GM18520 (cell line): ENCODE measurements at regions not wholly inside any gene's neighbourhood (a gene's known extent, or its start where the extent isn't known, plus 50 kb on each side); places are given as distances from the start of the nearest gene placed in this dataset.

Experiments
- ATAC-seq: cut with Tn5 transposase; IDR thresholded peaks from one replicate; pipeline ENCODE4 v1.9.1; 2021; ENCODE audit not compliant: unreplicated experiment

DNA sequence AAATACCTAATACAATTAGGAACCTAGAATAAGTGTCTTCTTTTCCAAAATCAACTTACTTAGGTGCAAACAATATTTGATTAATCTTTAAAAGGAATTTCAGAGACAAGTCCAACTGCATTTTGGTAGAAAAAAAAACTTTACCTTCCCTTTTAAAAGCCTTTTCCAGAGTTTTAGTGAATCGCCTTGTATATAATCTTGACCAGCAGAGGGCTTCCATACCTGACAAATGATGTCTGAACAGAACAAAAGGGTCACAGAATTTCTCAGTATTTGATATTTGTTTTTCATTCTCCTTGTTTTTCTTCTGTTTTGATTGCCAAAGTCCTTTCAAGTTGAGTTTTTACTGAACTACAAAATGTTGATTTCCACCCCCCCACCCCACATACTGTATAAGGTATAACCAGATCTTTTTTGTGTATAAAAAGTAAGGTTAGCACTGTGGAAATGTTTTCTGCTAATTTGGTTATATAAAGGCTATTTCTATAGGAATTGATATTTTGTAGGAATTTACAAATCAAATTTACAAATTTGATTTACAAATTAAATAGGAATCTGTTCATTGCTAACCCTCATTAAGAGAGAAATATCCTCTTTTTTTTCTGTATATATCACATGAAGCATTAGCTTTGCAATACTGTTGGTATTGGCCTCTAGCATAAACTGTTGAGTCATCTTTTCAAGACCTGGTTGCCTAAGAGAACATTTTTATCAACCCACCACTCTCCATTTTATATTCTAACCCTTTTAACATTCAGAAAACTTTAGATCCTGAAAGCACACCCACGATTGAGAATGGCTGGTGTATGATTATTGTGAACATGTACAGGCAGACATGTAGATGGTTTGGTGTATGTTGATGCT, 464.1 kb upstream of the RARB start:
- ATAC-seq, result no peak

DNA sequence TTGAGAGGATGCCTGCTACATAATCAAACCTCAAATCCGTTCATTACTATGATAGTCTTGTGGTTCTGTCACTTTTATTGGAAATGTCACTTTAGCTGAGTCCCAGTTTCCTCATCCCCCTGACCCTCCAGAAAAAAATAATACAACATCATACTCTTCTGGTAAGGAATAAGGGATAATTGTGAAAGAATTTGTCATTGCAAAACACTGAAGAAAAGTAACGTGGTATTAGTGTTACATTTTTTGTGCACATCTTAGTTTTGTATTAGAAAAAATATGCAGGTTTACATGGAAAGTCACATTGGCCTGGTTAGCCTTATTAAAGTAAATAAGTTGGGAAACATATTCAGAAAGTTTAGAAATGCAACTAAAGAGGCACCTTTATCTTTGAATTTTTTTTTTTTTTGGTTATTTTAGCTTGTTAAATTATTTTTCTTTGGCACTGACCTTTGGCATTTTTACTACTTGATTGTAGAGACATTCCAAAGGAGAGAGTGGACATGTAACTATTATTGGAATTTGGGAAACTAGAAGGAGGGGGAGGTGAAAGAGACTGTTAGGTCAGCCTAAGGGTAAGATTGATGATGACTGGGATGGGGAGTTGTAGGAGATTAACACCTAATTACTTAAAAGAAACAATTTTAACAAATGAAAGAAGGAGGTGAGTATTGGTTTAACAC, 462.2 kb upstream of the RARB start:
- ATAC-seq, result no peak

DNA sequence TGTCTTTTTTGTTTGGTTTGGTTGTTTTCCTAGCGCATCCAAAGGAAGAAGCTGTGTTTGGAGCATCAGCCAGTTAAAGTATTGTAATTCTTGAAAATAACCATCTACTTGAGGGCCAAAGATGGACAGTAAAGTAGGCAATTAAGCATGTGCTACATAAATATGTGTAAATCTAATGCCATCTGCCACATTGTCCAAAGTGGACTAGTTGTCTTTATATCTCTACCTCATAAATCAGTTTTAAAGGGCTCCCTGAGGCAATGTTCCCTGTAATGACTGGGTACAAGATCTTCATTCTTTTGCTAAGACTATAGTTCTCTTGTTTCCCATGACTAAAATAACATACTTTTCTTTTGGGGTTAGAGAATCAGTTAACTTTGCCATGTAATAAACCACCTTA, 460.0 kb upstream of the RARB start:
- ATAC-seq, result no peak

DNA sequence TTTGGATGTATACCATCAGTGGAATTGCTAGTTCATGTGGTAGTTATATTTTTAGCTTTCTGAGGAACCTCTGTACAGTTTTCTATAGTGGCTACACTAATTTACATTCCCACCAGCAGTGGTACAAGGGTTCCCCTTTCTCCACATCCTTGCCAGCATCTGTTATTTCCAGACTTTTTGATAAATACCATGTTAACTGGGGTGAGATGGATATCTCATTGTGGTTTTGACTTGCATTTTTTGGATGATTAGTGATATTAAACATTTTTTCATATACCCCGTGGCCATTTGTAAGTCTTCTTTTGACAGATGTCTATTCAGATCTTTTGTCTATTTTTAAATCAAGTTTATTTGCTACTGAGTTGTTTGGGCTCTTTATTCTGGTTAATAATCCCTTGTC, 455.6 kb upstream of the RARB start:
- ATAC-seq, result no peak

DNA sequence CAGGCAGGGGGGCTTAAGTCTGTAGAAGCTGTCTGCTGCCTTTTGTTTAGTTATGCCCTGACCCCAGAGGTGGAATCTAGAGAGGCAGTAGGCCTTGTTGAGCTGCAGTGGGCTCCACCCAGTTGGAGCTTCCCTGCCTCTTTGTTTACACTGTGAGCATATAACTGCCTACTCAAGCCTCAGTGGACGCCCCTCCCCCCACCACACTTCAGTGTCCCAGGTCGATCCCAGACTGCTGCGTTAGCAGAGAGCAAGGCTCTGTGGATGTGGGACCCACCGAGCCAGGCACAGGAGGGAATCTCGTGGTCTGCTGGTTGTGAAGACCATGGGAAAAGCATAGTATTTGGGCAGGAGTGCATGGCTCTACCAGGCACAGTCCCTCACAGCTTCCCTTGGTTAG, 446.8 kb upstream of the RARB start:
- no peak for ATAC-seq

DNA sequence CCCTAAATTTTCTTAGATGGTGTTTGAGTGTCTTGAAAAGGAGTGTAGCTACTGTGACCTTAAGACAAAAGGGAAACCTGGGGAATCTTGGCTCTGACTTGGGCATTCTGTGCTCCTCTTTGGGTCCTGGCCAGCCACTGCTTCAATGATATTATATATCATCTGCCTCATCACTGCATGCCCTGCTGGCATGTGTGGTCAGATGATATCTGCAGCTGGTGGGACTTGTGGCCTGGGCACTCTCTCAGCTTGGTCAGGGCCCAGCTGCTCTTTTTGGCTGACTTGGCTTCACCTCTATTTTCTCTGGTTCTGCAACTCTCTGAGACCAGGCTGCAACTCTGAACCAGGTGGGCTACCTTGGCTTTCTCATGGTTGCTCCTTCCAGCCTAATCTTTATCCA, 446.1 kb upstream of the RARB start:
- ATAC-seq, result no peak

DNA sequence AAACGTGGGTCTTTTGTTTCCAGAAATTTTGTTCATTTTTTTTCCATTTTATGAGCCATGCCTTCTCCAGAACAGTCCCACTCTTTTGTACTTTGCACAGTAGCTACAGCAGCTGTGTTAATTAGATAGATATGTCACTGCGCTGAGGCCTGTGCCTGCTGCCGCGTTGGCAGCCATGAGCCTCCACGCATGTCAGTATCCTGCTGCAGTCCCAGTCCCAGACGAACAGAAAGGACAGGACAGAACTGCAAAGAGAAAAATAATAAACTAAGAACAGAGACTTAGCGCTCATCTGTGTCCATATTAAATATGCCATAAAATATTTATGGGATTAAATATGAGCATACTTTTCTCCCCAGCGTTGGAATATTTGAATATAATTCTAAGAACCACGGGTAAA, 442.4 kb upstream of the RARB start:
- ATAC-seq, result no peak

DNA sequence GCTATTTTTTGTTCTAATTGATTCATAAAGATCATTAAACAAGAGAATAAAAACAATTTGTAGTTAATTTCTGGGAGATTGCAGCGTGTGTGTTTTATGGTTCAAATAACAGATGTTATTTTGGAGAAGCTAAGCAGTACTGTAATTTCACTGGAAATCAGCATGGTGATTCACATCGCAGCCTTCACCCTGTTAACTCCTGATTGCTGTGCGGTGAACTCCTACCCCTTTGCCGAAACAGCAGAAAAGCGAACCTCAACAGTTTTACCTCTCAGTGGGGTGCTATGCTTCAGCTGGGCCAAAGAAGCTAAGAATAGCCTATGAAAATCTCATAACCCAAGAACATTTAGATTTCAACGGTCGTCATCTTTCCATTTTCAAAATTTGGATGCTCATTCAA, 441.5 kb upstream of the RARB start:
- ATAC-seq, result no peak

DNA sequence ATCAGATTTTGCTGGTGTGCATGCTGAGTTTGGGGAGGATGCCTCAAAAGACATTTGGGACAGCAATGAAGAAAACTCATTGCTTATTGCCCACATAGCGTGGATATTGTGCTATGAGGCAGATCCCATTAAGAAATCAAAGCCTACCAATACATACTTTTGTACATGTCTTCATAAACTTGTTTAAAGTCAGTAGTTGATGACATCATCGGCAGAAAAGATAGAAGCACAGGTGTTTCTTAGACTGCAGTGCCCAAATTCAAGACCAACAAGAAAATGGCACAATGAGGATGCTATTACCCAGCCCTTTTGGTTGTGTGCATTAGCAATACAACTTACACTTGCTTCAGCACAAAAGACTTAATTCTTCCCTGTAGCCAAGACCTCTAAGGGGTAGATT, 428.7 kb upstream of the RARB start:
- ATAC-seq, result no peak

DNA sequence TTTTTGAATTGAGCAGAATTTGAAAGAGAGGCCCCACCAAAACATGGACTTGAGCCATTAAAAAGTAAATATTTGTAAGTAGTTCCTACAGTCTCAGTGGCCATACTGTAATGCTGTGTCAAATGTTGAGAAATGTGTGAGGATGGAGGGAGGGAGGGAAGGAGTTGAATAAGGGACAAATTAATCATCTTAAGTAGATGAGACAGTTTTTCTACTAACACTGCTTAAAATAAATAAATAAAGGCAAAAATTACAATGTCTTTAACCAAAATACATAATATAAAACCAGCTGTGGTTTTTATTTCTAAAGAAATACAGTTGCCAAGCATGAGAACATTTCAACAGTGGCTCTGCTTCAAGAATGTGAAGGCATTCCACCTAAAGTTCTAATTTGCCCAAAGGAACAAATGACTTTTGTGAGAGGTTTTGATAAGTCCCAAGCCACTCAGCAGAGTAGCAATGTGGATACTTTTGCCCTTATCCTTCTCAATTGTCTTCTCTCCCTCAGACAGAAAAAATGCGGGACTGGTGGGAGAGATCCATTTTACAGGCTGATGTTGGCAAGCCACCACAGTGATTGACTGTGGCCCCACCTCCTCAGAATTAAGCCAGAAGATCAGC, 427.0 kb upstream of the RARB start:
- no peak for ATAC-seq

DNA sequence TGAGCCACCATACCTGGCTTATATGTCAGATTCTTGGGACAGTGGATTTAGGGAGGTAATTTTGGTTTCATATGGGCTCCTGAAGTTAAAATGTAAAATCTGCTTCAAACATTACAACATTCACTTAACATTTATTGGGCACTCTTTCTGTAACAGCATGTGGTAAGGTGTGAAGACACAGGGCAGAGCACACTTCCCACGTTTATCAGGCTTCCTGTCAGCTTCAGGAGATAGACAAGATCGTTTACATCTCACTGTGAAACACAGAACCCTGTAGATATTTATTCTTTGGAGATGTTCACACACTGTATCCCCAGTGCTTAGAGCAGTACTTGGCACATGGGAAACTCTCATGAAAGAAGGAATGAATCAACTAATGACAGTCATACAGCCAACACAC, 426.0 kb upstream of the RARB start:
- ATAC-seq, result no peak

DNA sequence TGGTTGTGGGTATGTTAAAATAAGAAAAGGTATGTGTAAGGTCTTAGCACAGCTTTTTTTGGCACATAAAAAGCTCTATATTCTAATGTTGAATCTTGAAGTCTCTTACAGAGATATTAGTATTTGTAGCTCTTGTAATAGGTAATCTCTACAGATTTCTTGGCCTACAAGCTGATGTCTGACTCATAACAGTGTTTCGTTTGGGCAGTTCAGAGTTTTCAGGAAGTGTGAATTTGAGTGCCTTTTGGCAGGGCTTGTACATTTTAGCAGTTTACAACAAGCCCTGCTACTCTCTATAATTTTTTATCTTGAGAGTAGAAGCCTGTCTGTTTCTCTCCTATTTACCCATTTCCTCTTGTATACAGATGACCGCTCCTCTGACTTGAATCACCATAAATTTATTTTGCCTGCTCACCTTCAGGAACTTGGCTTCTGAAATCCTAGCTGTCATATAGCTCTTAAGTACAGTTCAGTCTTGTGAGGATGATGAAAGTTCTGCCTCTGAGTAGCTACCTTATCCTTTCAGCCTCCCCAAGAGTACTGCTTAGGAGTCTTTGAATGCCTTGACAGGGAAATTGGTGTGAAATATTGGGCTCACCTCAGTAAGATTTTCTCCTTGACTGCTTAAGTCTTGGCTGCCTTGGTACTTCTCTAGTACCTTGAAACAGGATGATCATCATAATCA, 419.9 kb upstream of the RARB start:
- peak; percentile 95 for ATAC-seq

DNA sequence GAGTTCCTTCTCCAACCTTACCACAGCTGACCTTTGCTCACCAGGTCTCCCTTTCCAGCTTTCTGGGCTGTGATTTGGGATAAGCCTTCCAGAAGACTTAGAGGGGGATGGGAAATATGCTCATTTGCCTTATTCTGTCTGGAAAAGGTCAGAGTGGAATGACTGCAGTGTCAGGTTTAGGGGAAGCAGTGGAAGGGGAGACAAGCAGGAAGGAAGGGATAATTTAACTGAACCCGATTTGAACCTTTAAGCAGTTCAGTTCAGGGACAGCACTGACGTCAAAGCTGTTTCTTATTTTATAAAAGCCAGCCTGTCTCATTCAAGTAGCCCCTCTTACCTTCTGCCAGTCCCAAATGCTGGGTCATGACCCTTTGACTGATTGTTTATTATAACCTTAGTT, 418.4 kb upstream of the RARB start:
- no peak for ATAC-seq

DNA sequence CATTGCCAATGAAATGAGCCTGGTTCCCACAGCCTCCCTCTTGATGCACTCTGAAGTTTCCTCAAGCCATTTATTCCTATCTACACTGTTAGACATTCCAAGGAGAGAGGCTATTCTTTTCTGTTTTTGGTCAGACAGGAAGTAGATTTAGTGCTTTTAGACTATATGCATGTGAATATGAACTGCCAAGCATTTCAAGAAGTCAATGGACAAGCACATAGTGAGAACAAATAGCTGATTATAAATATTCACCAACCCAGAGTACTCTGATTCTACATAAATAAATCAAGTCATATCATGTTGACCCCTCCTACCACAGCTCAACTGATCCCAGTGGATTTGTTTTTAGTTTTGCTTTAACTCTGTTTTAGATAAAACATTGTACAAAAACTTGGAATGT, 412.5 kb upstream of the RARB start:
- ATAC-seq, result no peak

DNA sequence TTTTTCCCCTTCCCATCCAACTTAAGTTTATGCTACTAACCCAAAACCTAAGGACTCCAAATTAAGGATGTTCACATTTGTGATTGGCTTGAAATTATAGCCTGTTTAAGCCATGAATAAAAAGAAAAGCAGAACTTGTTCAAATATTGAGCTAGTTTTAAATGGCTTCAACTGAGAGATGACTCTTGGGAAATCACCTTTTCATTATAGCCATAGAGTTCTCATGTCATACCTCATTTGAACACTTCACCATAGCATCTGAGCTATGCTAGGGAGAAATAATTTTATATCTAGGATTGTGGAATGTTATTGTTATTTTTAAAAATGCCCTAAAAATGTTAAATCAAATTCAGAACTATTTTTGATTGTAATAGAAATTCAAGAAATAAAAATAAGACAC, 409.2 kb upstream of the RARB start:
- ATAC-seq, result no peak

DNA sequence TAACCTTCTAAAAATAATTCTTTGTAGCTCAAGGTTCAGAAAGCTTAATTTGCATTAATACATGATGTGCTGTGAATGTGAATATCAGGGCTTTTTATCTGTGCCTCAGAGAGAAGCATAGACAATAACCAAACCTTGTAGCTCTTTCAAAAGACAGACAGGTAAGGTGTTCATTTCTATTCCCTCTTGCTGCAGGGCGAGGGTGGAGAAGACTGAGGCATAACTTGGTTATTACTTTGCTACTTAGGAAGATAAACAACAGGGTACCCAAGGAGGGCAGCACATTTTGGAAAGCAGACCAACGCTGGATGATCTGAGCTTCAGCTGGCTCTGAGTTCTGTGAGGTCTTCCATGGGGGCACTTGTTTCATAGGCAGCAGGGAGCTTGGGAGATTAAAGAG, 408.6 kb upstream of the RARB start:
- ATAC-seq, result no peak

DNA sequence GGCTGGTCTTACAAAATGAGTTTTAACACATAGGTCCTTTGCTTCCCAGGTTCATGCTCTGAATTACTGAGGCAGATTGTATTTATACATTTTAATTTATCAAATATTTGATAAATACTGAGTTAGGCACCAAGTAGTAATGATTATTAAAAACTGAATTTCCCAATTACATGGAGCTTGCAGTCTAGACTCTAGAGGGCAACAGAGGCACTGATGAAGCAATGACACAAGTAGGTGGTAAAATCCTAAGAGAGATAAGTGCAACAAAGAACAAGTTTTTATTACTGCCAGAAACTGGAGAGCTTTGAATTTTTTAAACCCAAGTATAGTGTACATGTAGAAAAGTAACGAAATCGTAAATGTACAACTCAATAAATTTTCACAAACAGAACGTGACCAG, 406.2 kb upstream of the RARB start:
- no peak for ATAC-seq

DNA sequence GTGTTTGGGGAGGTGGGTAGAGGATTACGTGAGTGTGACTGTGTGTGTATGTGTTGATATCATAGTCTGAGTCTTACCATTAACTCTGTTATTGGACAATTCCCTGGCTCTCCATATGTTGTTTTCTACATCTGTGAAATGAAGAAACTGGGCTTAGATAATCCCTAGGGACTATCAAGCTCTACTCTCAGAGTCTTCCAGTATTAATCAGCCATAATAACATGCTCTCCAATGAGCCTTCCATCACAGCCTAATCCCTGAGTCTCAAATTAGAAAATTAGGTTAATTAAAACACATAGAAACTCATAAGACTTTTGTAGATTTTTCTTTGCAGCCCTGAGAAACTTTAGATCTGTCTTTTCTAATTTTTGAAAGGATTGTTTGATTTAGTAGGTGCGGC, 404.2 kb upstream of the RARB start:
- ATAC-seq, result no peak

DNA sequence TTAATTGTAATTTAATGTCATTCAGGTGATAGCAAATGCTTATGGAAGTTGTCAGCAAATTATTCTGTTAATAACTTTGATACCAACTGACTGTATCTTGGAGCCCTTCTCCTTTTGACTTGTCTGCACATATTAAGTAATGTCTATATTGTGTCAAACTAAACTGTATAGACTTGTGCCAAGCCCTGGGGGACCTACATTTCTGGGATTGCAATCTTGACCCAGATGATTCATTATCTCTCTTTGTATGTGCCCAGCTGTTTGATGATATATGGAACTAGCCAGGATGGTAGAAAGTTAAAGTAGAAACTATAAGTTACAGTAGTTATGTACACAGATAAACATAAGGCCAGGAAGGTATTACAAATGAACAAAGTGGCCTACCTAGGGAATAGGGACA, 402.8 kb upstream of the RARB start:
- ATAC-seq, result no peak

DNA sequence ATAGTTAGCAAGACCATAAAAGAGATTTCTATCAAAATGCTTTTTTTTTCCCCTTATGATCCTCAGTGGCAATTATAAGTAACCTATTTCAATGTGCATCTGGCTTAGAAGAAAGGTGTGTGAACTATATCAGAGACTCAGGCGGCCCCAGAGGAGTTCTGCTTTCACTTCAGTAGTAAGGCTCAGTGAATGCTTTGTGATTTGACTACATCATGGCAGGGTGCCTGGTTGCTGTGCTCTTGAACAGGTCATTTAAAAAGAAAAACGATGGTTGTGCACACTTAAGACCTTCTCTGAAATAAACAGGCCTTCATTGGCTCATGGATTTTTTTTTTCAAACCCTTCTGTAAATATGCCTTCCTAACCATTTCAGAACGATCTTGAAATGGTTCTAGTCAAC, 400.4 kb upstream of the RARB start:
- no peak for ATAC-seq

DNA sequence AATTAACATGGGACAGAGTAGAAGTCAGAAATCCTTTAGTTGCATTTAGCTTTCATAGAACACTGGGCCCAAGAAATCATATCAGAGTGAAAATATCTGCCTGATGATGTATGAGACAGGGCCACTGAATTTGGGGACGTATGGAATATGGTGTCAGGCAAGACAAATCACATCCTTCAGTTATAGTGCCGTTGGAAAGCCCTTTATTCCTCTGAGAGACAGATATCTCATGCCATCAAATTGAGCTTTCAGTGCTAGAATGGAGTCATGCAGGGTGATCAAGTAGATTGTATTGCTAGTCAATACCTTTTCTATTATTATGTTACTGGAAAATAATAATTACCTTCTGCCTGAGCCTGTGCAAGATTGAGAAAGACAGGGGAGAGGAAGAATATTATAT, 398.2 kb upstream of the RARB start:
- no peak for ATAC-seq

DNA sequence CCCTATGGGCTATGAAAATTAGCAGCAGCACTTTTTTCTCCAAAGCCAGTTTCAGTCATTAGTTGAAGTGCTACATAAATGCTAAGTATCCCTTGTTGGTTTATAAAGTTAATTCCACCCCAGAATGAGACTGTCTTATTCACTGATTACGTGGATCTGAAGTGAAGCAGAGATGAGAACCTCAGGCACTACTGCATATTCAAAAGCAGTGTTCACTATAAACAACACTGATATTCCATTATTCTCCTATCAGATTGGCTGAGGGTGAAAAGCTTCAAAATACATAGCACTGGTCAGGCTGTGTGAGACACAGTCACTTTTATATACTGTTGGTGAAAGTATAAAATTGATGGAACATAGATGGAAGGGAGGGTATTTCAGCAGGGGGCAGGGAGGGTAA, 395.7 kb upstream of the RARB start:
- no peak for ATAC-seq
